Left forelimb (tissue), 1 donor: ENCODE measurements at regions not wholly inside any gene's neighbourhood (a gene's known extent, or its start where the extent isn't known, plus 50 kb on each side); places are given as distances from the start of the nearest gene placed in this dataset.
"Not testable (repeated sequence)": the region's sequence is repeated elsewhere in the genome, so short reads cannot be mapped to it uniquely, and the experiment has no call there.

Experiments used
- DNase-seq: peaks from one replicate; pipeline ENCODE4 v3.0.0-alpha.2; 2018; ENCODE audit warnings: low spot score

DNA sequence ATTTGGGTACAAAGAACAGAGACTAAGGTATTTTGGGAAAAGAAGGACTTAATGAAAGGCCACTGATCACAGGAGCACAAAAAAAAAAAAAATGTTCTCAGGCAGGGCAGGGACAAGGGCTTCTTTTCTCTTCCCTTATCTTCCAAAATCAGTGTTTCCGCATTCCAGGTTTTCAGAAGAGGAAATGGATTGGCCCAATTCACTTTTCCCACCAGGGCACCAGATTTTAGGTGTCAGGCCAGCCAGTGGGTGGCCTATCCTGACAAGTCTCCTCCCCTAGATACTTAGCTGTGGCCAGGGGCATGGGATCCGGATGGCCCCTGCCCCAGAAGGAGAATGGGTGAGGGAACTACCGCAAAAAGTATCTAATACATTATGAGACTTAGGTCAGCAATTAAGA lies 88.9 kb upstream of the WAC start:
- no peak for DNase-seq

DNA sequence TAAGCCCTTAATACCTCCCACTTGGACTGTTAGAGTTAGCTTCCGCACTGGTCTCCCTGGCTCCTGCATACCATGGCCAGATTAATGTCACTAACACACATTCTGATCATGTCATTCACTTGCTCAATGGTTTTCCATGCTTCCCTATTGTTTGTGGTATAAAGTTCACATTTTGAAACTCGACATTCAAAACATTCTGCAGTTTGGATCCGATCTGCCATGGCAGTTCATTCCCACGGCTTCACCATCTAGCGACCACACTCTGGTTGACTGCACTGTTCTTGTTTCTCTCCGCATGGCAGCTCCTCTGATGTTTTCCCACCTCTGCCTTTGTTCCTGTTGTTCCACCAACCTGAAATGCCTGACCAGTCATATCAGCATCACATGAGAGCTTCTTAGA lies 87.4 kb upstream of the WAC start:
- DNase-seq: no peak

DNA sequence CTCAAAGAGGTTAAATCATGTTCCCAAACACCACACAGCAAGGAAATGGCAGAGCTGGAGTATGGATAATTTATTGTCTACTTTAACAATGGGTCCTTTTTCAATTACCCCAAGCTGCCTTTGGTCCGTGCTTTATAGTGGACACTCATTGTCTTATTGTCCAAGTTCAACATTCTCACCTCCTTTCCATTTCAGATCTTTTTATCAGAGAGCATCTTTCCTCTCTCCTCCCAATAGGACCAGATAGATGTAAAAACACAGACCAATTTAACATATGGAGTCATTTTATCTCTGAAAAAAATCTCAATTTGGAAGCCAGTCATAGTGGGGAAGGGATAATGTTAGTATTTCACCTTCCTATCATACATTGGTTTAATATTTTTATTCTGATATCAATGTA lies 83.5 kb upstream of the WAC start:
- no peak for DNase-seq

DNA sequence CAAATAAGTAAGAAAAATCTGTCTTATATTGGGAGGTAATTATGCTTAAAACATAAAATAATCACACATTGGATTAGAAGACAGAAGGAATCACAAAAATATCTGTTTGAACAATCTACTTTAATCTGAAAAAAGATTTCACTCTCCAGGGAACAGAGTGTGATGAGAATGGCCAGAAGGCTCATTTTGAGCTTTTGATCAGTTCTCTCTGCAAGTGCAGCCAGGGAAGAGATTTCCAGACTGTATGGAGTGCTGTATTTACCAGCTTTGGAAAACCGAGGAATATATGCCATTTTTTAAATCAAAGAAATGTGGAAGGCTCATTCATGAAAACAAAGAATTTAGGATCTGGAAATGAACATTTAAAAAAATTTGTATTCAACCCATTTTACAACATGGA lies 83.0 kb upstream of the WAC start:
- no peak for DNase-seq

DNA sequence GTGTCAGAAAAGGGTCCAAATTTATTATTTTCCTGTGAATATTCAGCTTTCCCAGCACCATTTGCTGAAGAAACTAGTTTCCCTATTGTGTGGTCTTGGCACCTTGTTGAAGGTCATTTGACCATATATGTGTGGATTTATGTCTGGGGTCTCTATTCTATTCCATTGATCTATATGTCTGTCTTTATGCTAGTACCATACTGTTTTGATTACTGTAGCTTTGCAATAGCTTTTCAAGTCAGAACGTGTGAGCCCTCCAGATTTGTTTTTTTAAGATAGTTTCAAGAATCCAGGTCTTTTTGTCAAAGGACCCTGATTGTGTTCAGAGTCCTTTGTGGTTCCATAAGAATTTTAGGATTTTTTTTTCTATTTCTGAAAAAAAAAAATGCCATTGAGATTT lies 79.0 kb upstream of the WAC start:
- no peak for DNase-seq

DNA sequence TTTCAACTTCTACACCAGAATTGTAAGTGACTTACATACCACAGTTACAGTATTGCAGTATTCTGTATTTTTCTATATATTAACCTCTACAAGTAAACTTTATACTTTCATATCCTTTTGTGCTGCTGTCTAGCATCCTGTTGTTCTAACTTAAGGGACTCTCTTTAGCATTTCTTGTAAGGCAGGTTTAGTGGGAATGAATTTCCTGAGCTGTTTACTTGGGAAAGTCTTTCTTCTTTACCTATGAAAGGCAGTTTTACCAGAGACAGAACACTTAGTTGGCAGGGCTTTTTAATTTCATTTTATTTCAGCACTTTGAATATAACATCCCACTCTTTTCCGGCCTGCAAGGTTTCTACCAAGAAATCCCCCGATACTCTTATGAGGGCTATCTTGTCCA lies 75.8 kb upstream of the WAC start:
- DNase-seq: no peak

DNA sequence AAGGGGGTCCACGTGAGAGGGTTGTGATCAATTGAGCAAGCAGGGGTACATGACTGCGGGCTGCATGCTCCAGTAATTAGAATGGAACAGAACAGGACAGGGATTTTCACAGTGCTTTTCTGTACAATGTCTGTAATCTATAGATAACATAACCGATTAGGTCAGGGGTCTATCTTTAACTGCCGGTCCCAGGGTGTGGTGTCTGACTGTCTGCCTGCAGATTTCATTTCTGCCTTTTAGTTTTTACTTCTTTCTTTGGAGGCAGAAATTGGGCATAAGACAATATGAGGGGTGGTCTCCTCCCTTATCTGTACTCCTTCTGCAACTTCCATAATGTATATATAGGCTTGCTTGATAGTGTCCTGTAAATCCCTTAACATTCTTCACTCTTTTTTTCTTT lies 75.0 kb upstream of the WAC start:
- not testable (repeated sequence) for DNase-seq

DNA sequence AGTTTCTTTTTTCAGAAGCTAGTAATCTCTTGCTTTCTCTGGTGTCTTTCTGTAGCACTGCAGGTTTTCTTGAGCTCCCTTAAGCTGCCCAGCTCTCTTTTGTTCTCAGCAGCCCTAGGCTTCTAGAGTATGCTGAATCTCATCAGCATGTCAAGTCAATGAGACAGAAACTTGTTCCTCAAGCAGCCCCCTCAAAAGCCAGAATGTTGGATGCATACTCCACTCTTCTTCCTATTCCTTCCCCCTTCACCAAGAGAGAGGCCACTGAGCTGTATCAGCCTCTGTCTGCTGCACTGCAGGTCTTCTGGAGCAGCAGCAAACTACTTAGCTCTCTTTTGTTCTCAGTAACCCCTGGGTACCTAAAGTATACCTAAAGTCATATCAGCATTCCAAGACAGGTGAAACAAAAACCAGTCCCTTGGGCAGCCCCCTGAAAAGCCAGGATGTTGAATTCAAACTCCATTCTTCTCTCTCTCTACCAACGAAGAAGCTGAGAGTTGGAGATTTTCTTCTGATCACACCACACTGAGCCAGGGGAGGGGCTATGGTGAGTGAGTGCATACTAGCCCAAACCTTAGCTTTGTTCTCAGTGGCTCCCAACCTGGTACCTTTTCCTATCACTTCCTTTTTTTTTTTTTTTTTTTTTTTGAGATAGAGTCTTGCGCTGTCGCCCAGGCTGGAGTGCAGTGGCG lies 73.3 kb upstream of the WAC start:
- DNase-seq: no peak

DNA sequence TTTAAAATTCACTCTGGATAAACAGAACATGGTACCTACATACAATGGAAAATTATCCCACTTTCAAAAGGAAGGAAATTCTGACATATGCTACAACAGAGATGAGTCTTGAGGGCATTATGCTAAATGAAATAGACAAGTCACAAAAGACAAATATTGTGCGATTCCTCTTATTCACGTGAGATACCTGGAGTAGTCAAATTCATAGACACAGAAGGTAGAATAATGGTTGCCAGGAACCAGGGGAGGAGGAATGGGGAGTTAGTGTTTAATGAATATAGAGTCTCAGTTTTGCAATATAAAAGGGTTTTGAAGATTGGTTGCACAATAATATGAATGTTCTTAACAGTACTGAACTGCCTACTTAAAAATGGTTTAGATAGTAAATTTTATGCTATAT lies 69.8 kb upstream of the WAC start:
- DNase-seq: no peak

DNA sequence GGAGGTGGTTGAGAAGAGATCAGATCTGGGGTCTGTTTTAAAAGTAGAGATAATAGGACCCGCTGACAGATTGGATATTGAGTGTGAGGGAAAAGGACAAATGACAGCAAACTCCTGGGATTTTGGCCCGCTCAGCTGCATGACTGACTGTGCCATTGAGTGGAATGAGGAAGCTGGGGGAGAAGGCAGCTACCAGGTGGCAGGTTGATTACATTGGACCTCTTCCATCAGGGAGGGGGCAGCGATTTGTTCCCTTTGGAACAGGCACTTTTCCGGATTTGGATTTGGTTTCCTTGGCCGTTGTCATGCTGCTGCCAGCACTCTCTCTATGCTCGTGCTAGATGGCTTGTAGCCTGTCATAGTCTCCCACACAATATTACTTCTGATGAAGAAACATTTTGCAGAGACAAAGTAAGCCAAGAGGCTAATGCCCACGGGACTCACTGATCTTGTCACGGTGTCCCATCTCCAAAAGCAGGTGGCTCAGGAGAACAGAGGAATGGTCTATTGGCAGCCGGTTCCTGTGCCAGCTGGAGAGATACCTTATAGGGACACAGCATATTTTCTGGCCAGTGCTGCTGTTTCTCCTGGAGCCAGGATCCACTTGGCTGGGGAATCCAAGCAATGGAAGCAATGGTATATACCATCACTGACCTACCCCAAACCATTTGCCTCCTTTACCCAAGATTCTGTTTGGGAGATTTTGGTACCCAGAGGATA lies 69.1 kb upstream of the WAC start:
- no peak for DNase-seq

DNA sequence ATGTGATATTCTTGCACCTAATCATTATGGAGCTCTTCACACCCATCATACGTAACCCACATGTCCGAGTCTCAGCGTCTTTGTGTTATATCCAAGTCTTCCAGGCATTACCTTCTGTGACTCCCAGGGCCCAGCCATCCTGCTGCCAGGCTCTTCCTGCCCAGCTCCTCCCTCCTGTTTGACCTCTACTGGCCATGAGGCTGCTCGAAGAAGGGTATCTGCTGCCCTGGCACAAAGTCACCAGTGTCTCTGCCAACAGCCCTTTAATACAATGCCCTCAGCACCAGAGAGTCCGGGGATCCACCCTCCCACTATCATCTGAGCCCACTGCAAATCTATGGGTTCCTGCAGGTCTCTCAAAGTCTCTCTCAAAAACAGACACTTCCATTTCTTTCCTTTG lies 65.3 kb upstream of the WAC start:
- DNase-seq: no peak

DNA sequence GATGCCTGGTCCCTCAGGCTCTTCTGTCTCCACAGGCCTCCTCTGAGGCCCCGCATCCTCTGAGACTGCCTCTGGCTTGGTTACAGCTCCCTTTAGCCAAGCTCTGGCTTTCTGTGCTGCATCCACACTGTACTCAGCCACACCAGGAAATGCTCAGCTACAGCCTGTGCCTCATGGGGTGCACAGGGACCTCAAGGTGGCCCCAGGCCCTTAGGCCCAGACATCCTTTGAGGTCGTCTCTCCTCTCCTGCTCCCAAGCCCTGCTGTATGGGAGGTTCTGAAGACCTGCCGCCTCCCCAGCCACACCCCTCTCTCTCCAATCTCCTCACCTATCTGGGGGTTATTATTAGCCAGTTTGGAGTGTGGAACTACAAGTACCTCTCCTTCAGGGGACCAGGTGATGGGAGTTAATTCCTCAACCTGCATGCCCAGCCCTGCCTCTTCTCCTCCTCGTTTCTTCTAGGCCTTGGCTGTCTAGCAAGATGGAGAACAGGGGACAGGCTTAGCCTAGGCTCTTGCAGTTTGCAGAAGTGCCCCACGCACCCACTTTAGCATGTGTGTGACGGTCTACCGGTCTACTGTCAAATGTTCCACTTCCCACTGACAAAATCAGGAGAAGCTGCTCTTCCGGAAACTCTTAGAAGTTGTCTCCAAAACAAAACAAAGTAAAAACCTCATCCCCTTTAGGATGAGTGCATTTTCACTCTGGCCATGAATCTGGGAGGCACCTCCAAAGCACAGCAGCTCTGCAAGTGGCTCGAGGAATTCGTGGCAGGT lies 64.0 kb upstream of the WAC start:
- DNase-seq: no peak

DNA sequence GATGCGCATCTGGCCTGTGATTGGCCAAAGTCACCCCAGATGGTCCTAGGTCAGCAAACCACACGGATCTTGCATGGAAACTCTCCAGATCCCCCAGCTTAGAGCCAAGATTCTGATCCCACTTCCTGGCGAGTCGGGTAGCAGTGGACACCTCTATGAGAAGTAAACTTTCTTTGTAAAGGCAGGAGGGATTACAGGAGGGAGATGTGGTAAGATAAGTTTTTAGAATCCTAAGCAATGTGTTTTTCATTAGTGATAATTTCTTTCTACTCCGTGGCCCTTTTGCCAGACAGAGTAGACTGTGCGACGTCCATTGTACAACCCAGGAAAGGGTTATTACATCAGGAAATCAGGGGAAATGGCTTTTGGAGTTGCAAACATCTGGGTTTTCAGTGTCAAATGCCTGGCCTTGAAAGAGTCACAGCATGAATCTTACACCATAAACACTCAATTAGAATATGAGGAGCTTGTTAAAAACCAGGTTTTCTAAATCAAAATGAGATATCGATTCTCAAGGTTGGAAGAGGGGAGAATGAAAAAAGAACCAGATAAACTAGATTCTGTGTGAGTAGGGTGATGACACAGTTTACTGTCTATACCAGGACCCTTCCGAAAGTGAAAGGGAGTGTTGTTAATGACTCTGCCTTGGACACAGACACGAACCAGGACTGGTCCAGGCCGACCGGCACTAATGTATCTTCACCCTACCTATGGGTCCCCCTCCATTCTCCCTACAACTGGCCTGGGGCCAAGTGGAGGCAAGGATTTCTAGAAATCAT lies 61.9 kb upstream of the WAC start:
- no peak for DNase-seq

DNA sequence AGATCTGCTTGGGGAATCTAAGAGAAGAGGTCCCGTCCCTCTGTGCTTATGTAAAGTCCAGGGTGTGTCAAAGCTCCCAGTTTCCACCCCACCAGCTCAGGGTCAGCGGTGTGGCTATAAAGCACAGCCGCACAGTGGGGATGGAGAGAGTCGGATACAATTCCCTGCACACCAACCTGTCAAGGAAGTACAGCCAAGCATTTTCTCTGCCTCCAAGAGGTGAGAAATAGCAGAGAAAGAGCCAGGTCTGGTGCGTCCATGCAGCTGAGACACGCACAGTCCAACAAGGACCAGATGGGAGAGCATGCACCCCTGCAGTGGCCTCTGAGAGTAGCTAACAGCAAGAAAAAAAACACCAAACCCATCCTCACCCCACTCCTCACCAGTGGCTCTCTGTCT lies 61.3 kb upstream of the WAC start:
- DNase-seq: no peak

DNA sequence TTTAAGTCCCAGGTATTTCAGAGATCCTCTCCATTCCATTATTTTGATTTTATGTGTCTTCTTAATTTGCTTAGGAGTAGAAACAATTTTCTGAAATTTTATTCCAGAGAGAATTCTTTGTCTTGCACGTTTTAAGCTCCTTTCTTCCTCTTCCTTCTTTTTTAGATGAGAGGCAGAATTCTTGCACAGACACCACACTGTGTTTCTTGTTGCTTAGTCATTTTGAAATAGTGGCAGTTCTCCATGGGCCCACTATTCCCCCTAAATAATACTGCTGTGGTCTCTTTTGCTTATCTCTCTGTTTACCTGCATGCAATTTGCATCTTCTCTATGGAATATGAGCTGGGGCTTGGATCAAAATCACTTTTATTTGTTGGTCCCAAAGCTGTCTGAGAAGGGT lies 54.3 kb upstream of the WAC start:
- no peak for DNase-seq

DNA sequence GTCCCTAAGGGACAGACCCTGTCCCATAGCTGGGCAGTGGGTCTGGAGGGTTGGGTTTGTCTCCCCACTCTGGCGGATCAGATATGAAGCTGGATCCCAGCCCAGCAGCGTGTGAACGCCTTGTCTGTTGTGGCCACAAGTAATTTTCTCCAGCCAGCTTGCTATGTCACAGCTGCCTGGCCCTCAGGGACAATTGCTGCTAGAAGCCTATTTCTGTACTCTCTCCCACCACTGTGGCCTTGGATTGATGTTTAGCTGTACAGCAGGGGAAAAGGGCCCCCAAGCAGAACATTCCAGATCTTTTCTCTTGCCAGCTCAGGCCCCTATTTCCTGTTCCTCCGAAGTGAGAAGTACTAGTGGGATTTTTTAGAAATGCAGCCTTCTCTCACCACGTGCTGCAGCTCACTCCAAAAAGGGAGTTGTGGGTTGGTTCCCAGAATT lies 53.5 kb upstream of the WAC start:
- DNase-seq: peak; percentile 74

DNA sequence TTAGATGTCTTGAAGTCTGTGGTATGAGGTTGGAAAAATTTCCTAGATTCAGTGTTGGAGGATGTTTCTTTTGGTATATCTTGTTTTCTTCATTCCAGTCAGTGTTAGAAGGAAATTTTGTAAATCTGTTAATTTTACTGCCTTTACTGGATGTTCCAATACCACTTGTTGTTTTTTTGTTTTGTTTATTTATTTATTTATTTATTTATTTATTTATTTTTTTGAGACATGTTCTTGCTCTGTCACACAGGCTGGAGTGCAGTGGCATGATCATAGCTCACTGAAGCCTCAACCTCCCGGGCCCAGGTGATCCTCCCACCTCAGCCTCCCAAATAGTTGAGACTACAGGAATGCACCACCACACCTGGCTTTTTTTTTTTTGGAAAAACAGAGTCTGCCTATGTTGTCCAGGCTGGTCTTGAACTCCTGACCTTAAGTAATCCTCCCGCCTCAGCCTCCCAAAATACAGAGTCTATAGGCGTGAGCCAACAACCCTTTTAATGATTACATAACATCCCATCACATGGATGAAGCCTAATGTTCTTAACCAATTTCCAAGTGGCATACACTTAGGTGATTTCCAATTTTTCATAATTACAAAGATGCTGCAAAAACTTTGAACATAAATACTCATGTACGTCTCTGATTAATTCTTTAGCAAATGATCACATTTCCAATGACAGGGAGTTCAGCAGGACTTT lies 52.8 kb upstream of the WAC start:
- no peak for DNase-seq

DNA sequence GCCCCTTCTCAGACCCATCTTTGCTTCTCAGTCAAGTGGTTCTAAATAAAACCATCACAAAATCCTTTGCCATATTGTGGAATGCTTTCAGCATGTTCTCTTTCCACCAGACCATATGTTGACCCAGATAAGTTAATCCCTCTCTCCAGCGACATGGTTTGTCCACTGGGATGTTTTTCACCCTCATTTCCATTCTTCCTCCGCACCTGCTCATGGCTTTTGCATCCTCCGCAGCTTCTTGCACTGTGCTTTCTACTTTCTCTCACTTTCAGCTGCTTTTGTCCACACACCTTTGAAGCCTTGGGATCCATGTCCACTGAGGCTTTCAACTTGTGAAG lies 52.3 kb upstream of the WAC start:
- DNase-seq: no peak

DNA sequence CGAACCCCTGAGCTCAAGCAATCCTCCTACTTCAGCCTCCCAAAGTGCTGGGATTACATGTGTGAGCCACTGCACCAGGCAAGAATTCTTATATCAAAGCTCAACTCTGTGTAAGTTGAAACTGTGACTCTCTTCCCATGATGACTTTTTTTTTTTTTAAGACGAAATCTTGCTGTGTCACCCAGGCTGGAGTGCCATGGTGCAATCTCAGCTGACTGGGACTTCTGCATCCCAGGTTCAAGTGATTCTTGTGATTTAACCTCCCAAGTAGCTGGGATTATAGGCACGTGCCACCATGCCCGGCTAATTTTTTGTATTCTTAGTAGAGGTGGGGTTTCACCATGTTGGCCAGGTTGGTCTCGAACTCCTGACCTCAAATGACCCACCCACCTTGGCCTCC lies 51.6 kb upstream of the WAC start:
- not testable (repeated sequence) for DNase-seq

DNA sequence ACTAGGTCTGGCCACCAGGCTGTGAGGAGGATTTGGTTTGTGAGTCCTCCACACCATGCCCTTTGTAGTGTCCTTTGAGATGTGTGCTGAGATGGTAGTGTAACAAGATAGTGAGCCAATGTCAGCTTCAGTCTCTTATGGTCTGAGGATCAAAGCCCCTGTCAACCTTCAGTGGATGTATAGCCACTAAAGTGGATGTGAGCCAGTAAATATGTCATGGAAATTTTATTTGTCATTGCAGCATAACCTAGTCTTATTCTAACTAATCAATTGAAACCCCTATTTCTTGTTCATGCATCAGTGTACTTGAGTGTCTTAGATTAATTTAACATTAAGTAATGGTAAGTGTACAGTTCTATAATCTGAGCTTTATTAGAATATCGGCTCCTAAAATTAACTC lies 51.0 kb upstream of the WAC start:
- no peak for DNase-seq
